Body of pancreas (tissue), 4 donors: ENCODE measurements at regions not wholly inside any gene's neighbourhood (a gene's known extent, or its start where the extent isn't known, plus 50 kb on each side); places are given as distances from the start of the nearest gene placed in this dataset.

ENCODE experiments used
- POLR2A ChIP-seq, 3 donors: fragments of 450-650 bp; IDR thresholded peaks; one replicate each; pipeline ENCODE4 v1.6.1; 2016; ENCODE audit warnings: antibody characterized with exemption in 3 of 3, mild to moderate bottlenecking in 2 of 3
- TF ChIP-seq, protein P1 (sequence below), 7 experiments: fragments of 450-650 bp in 4 of 7; fragments of 200-600 bp in 3 of 7; sonication (generic) in 3 of 7; IDR thresholded peaks; one replicate each; pipeline ENCODE4 v1.5.1; 2016 to 2019; ENCODE audit warnings: antibody characterized with exemption in 7 of 7

DNA sequence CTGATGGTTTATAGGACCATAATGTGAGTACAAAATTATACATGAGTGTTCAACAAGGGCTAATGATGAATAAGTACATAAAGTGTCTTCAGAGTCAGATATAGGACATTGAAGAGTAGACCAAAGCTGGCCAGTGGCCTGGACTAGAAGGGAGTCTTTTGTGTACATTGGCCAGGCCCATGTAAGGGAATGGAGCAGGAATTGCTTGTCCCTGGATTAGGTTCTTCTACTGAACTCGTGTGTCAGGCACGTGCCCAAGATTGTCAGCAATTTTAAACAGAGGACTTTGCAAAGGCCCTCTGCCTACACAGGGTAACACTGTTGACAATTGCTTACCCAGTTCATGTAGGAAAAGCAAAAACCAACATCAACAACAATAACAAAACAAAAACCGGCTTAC is 196.0 kb upstream of the SEL1L start:
- no peak for TF ChIP-seq POLR2A (IDR thresholded peaks at IDR 0.05)
- TF ChIP-seq, protein P1, sequence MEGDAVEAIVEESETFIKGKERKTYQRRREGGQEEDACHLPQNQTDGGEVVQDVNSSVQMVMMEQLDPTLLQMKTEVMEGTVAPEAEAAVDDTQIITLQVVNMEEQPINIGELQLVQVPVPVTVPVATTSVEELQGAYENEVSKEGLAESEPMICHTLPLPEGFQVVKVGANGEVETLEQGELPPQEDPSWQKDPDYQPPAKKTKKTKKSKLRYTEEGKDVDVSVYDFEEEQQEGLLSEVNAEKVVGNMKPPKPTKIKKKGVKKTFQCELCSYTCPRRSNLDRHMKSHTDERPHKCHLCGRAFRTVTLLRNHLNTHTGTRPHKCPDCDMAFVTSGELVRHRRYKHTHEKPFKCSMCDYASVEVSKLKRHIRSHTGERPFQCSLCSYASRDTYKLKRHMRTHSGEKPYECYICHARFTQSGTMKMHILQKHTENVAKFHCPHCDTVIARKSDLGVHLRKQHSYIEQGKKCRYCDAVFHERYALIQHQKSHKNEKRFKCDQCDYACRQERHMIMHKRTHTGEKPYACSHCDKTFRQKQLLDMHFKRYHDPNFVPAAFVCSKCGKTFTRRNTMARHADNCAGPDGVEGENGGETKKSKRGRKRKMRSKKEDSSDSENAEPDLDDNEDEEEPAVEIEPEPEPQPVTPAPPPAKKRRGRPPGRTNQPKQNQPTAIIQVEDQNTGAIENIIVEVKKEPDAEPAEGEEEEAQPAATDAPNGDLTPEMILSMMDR (IDR thresholded peaks at IDR 0.05) = no peak
